DOHH2 (cell line): ENCODE measurements at regions not wholly inside any gene's neighbourhood (a gene's known extent, or its start where the extent isn't known, plus 50 kb on each side); places are given as distances from the start of the nearest gene placed in this dataset.
"Not testable (repeated sequence)": the region's sequence is repeated elsewhere in the genome, so short reads cannot be mapped to it uniquely, and the experiment has no call there.

Experiments
- H3F3A ChIP-seq: fragments of 200-600 bp; sonication (generic), shearing (Covaris generic); 2 replicates; pipeline ENCODE4 v1.6.0; 2016; ENCODE audit warnings: antibody characterized with exemption, mild to moderate bottlenecking; ENCODE audit not compliant: control insufficient read depth, insufficient read depth
- H3K27ac ChIP-seq: fragments of 200-600 bp; sonication (generic); 2 replicates; pipeline ENCODE4 v1.5.1; 2014; ENCODE audit warnings: low read depth, mild to moderate bottlenecking, low read length, moderate library complexity
- H3K27me3 ChIP-seq: fragments of 200-600 bp; sonication (generic); 2 replicates; pipeline ENCODE4 v1.6.1; 2014; ENCODE audit warnings: mild to moderate bottlenecking, low read length, mixed read lengths; ENCODE audit not compliant: control insufficient read depth
- H3K36me3 ChIP-seq: fragments of 200-600 bp; sonication (generic); 2 replicates; pipeline ENCODE4 v1.6.1; 2014; ENCODE audit warnings: mild to moderate bottlenecking, low read length, moderate library complexity, mixed read lengths; ENCODE audit not compliant: control insufficient read depth
- H3K4me1 ChIP-seq: fragments of 200-600 bp; sonication (generic); 2 replicates; pipeline ENCODE4 v1.6.1; 2014; ENCODE audit warnings: mild to moderate bottlenecking, low read length, mixed read lengths; ENCODE audit not compliant: control insufficient read depth
- H3K4me2 ChIP-seq: fragments of 200-600 bp; sonication (generic); 2 replicates; pipeline ENCODE4 v1.6.0; 2014; ENCODE audit warnings: mild to moderate bottlenecking, low read length, moderate library complexity
- H3K4me3 ChIP-seq: fragments of 200-600 bp; sonication (generic); 2 replicates; pipeline ENCODE4 v1.5.1; 2014; ENCODE audit warnings: mild to moderate bottlenecking, low read length, mixed read lengths
- H3K79me2 ChIP-seq: fragments of 200-600 bp; sonication (generic); 2 replicates; pipeline ENCODE4 v1.6.1; 2014; ENCODE audit warnings: mild to moderate bottlenecking, low read length, mixed read lengths; ENCODE audit not compliant: control insufficient read depth
- H3K9me2 ChIP-seq: fragments of 200-600 bp; sonication (generic); replicated peaks from 2 replicates; pipeline ENCODE4 v1.6.1; 2014; ENCODE audit warnings: mild to moderate bottlenecking, low read length, mixed read lengths; ENCODE audit not compliant: control insufficient read depth
- H3K9me3 ChIP-seq: fragments of 200-600 bp; sonication (generic); 2 replicates; pipeline ENCODE4 v1.6.1; 2014; ENCODE audit warnings: antibody characterized with exemption, low read length, mixed read lengths; ENCODE audit not compliant: control insufficient read depth, insufficient read depth
- H4K20me1 ChIP-seq: fragments of 200-600 bp; sonication (generic); 2 replicates; pipeline ENCODE4 v1.6.0; 2014; ENCODE audit warnings: low read depth, mild to moderate bottlenecking, antibody characterized with exemption, low read length, moderate library complexity; ENCODE audit not compliant: control insufficient read depth, insufficient read depth
- CTCF ChIP-seq: fragments of 200-600 bp; sonication (generic); IDR thresholded peaks from one replicate; pipeline ENCODE4 v1.5.1; 2014; ENCODE audit warnings: antibody characterized with exemption, mild to moderate bottlenecking, low read depth, low read length; ENCODE audit not compliant: poor library complexity, severe bottlenecking
- EZH2phosphoT487 ChIP-seq: fragments of 200-600 bp; sonication (generic); IDR thresholded peaks from 2 replicates; pipeline ENCODE4 v1.6.1; 2017; ENCODE audit warnings: borderline replicate concordance, mild to moderate bottlenecking, antibody characterized with exemption, low read length, moderate library complexity, mixed read lengths

- H3K4me2 ChIP-seq, result peak overlapping the region; percentile 86
- peaks cover 4% of the 10 kb centered on the region for H3K36me3 ChIP-seq
- H3K9me2 ChIP-seq, result no peaks in the 10 kb centered on the region
- no peak for TF ChIP-seq EZH2phosphoT487
- no peak for TF ChIP-seq CTCF
- H3K79me2 ChIP-seq, result peaks cover 13% of the 10 kb centered on the region
- no peaks in the 10 kb centered on the region for H3K9me3 ChIP-seq
- H3K4me1 ChIP-seq, result peaks cover 98% of the 10 kb centered on the region
- peaks cover 44% of the 10 kb centered on the region for H3F3A ChIP-seq
- H3K4me3 ChIP-seq, result peak overlapping the region; percentile 72
- H3K27me3 ChIP-seq, result no peaks in the 10 kb centered on the region
- H3K27ac ChIP-seq, result peak overlapping the region; percentile 93
- no peaks in the 10 kb centered on the region for H4K20me1 ChIP-seq
These were observed 131.2 kb downstream of the ZNF280B start for GRCh38 chr22:22377335-22377734.

GRCh38 chr22:22378446-22379415, 129.8 kb downstream of the ZNF280B start:
- peak overlapping the region; percentile 79 for H3K4me3 ChIP-seq
- no peaks in the 10 kb centered on the region for H3K9me3 ChIP-seq
- H3K79me2 ChIP-seq, result peaks cover 13% of the 10 kb centered on the region
- H3K4me1 ChIP-seq, result peaks cover 98% of the 10 kb centered on the region
- peak overlapping the region; percentile 99 for H3K4me2 ChIP-seq
- no peaks in the 10 kb centered on the region for H3K27me3 ChIP-seq
- peaks cover 43% of the 10 kb centered on the region for H3F3A ChIP-seq
- H3K36me3 ChIP-seq, result peaks cover 4% of the 10 kb centered on the region
- no peaks in the 10 kb centered on the region for H3K9me2 ChIP-seq
- peak overlapping the region; percentile 93 for H3K27ac ChIP-seq
- TF ChIP-seq CTCF (peak; percentile 13), EZH2phosphoT487 (no peak)
- H4K20me1 ChIP-seq, result no peaks in the 10 kb centered on the region

DNA sequence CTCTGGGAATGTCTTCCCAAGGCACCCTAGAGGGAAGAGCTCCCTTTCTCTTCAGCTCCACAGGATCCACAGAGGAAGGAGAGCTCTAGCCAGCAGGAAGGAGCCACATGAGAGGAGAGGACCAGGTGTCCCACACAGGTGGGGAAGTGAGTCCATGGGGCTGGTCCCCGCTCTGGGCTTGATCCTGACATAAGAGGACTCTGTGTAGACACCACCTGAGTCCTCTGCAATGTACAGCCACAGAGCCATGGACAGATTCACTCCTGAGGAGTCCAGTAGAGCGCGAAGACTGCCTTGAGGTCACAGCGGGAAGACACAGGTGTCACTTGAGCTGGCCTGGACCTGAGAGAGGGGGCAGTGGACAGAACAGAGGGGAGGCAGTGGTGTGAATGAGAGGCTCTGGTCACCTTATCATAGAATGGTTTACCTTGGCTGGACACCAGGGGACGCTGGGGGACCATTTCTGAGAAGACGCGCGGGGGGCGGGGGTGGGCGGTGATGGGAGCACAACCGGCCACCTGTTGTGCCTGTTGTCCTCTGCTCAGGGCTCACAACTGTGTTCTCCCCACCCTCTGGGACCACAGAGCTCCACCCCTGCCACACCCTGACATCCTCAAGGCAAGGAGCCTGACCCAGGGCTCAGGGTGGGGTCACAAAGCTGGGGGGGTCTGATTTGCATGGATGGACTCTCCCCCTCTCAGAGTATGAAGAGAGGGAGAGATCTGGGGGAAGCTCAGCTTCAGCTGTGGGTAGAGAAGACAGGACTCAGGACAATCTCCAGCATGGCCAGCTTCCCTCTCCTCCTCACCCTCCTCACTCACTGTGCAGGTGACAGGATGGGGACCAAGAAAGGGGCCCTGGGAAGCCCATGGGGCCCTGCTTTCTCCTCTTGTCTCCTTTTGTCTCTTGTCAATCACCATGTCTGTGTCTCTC, 128.2 kb downstream of the ZNF280B start:
- H3K9me2 ChIP-seq, result no peaks in the 10 kb centered on the region
- H3K4me1 ChIP-seq, result peaks cover 86% of the 10 kb centered on the region
- H3K4me2 ChIP-seq, result peak overlapping the region; percentile 99
- H3K36me3 ChIP-seq, result peaks cover 4% of the 10 kb centered on the region
- H3K4me3 ChIP-seq, result peak overlapping the region; percentile 79
- H3K9me3 ChIP-seq, result no peaks in the 10 kb centered on the region
- TF ChIP-seq EZH2phosphoT487 (no peak), CTCF (peak; percentile 88)
- H3F3A ChIP-seq, result peaks cover 32% of the 10 kb centered on the region
- peaks cover 13% of the 10 kb centered on the region for H3K79me2 ChIP-seq
- no peaks in the 10 kb centered on the region for H3K27me3 ChIP-seq
- no peaks in the 10 kb centered on the region for H4K20me1 ChIP-seq
- H3K27ac ChIP-seq, result peak overlapping the region; percentile 93

DNA sequence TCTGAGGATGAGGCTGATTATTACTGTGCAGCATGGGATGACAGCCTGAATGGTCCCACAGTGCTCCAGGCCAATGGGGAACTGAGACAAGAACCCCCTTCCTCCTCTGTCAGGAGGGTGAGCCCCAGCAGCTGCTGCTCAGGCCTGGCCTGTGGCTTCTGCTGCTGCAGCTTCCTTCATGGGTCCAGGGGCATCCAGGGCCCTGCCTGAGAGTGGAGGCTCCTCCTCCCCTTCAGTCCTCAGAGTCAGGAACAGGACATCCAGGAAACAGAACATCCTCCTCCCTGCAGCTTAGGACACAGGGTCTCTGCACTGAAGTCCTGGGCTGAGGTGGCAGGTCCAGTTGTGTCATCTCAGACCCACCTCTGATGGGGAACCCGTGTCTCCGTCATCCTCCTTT, 127.2 kb downstream of the ZNF280B start:
- not testable (repeated sequence) for H3K36me3 ChIP-seq, H3K27me3 ChIP-seq, H4K20me1 ChIP-seq, H3K9me2 ChIP-seq, H3K9me3 ChIP-seq
- Histone ChIP-seq H3K79me2 (peaks cover 13% of the 10 kb centered on the region), H3K4me2 (peak overlapping the region; percentile 99), H3K4me1 (peaks cover 76% of the 10 kb centered on the region), H3K27ac (peak overlapping the region; percentile 93), H3F3A (peaks cover 25% of the 10 kb centered on the region), H3K4me3 (peak overlapping the region; percentile 79)
